BE2C (cell line): ENCODE measurements at regions not wholly inside any gene's neighbourhood (a gene's known extent, or its start where the extent isn't known, plus 50 kb on each side); places are given as distances from the start of the nearest gene placed in this dataset.

Experiments
- DNase-seq: peaks from one replicate; pipeline ENCODE4 v3.0.0-alpha.2; 2020
- H3K27me3 ChIP-seq: fragments of 250-450 bp; sonication (Bioruptor Pico); 2 replicates; pipeline ENCODE4 v1.5.1; 2020; ENCODE audit warnings: mild to moderate bottlenecking
- H3K36me3 ChIP-seq: fragments of 250-450 bp; sonication (Bioruptor Pico); 2 replicates; pipeline ENCODE4 v1.5.1; 2020; ENCODE audit warnings: mild to moderate bottlenecking
- H3K4me1 ChIP-seq: fragments of 250-450 bp; sonication (Bioruptor Pico); 2 replicates; pipeline ENCODE4 v1.5.1; 2020
- H3K4me3 ChIP-seq: 2 replicates; pipeline ENCODE4 v1.5.1; 2011; ENCODE audit warnings: low read depth, low read length
- H3K9me3 ChIP-seq: fragments of 250-450 bp; sonication (Bioruptor Pico); 2 replicates; pipeline ENCODE4 v1.5.1; 2020
- TF ChIP-seq, protein P1 (sequence below): IDR thresholded peaks from 2 replicates; pipeline ENCODE4 v1.5.1; 2012; ENCODE audit warnings: mild to moderate bottlenecking, low read depth, low read length

DNA sequence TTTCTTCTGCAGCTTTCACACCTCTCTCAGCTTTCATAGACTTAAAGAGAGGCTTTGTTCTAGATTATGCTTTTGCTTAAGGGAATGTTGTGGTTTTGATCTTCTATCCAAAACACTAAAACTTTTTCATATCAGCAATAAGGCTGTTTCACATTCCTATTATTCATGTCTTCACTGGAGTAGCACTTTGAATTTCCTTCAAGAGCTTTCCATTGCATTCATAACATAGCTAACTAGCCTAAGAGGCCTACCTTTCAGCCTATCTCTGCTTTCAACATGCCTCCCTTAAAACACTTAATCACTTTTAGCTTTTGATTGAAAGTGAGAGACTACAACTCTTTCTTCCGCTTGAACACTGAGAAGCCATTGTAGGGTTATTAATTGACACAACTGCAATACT is 1117.0 kb upstream of the PHF14 start:
- no peak overlapping the region for H3K4me3 ChIP-seq
- no peaks in the 10 kb centered on the region for H3K4me1 ChIP-seq
- TF ChIP-seq, protein P1, sequence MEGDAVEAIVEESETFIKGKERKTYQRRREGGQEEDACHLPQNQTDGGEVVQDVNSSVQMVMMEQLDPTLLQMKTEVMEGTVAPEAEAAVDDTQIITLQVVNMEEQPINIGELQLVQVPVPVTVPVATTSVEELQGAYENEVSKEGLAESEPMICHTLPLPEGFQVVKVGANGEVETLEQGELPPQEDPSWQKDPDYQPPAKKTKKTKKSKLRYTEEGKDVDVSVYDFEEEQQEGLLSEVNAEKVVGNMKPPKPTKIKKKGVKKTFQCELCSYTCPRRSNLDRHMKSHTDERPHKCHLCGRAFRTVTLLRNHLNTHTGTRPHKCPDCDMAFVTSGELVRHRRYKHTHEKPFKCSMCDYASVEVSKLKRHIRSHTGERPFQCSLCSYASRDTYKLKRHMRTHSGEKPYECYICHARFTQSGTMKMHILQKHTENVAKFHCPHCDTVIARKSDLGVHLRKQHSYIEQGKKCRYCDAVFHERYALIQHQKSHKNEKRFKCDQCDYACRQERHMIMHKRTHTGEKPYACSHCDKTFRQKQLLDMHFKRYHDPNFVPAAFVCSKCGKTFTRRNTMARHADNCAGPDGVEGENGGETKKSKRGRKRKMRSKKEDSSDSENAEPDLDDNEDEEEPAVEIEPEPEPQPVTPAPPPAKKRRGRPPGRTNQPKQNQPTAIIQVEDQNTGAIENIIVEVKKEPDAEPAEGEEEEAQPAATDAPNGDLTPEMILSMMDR, result no peak
- no peaks in the 10 kb centered on the region for H3K27me3 ChIP-seq
- H3K9me3 ChIP-seq, result no peaks in the 10 kb centered on the region
- no peaks in the 10 kb centered on the region for H3K36me3 ChIP-seq
- no peak for DNase-seq

GRCh38 chr7:9863545-9863944 is 1110.1 kb upstream of the PHF14 start:
- H3K27me3 ChIP-seq, result no peaks in the 10 kb centered on the region
- no peak overlapping the region for H3K4me3 ChIP-seq
- H3K4me1 ChIP-seq, result no peaks in the 10 kb centered on the region
- TF ChIP-seq, protein P1, result no peak
- H3K9me3 ChIP-seq, result no peaks in the 10 kb centered on the region
- no peaks in the 10 kb centered on the region for H3K36me3 ChIP-seq
- no peak for DNase-seq

- Histone ChIP-seq H3K27me3 (no peaks in the 10 kb centered on the region), H3K4me3 (no peak overlapping the region), H3K9me3 (no peaks in the 10 kb centered on the region), H3K4me1 (no peaks in the 10 kb centered on the region), H3K36me3 (no peaks in the 10 kb centered on the region)
- no peak for DNase-seq
- TF ChIP-seq, protein P1, result no peak
Observed at GRCh38 chr7:9869151-9869550, 1104.5 kb upstream of the PHF14 start.

GRCh38 chr7:9869566-9869965 is 1104.1 kb upstream of the PHF14 start:
- Histone ChIP-seq H3K4me3 (no peak overlapping the region), H3K27me3 (no peaks in the 10 kb centered on the region), H3K9me3 (no peaks in the 10 kb centered on the region), H3K4me1 (no peaks in the 10 kb centered on the region), H3K36me3 (no peaks in the 10 kb centered on the region)
- TF ChIP-seq, protein P1, result no peak
- no peak for DNase-seq

DNA sequence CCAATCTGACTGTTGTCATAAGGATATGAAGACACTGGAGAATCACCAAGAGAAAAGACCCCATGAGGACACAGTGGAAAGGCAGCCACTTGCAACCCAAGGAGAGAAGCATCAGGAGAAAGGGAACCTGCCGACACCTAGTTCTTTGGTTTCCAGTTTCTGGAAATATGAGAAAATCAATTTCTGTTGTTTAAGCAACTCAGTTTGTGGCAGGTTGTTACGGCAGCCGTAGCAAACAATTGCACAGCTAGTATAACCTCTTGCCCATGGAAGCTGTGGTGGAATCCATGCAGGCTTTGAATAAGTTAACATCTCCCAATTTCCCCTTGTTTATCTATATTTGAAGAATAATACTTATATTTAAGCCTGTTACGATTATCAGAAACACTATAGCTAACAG is 1103.0 kb upstream of the PHF14 start:
- no peak for DNase-seq
- no peaks in the 10 kb centered on the region for H3K4me1 ChIP-seq
- H3K27me3 ChIP-seq, result no peaks in the 10 kb centered on the region
- no peaks in the 10 kb centered on the region for H3K36me3 ChIP-seq
- H3K9me3 ChIP-seq, result no peaks in the 10 kb centered on the region
- no peak overlapping the region for H3K4me3 ChIP-seq
- TF ChIP-seq, protein P1, result no peak

DNA sequence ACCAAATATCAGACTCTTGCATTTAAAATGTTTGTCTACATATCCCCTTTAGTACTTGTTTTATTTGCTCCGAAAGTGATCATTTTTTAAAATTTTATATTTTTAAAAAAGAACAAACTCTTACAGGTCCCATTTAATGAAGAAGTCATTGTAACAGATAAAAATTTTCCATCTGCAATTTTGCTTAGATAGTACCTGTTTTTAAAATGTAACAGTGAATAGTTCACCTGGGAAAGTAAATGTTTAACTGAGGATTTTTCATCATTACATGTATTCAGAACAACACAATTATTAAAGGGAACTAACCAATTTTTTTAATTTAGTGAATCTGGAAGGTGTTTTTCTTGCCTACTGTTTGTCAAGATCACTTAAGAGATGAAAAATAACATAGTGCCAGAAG is 1099.5 kb upstream of the PHF14 start:
- TF ChIP-seq, protein P1, result no peak

More for the DNA sequence above, 1099.5 kb upstream of the PHF14 start:
- Histone ChIP-seq H3K4me1 (no peaks in the 10 kb centered on the region), H3K36me3 (no peaks in the 10 kb centered on the region), H3K9me3 (no peaks in the 10 kb centered on the region), H3K4me3 (no peak overlapping the region), H3K27me3 (no peaks in the 10 kb centered on the region)
- no peak for DNase-seq
